Stomach (tissue), 8 donors: ENCODE measurements at regions not wholly inside any gene's neighbourhood (a gene's known extent, or its start where the extent isn't known, plus 50 kb on each side); places are given as distances from the start of the nearest gene placed in this dataset.

Experiments used
- DNase-seq, 2 donors: peaks; one replicate each; pipeline versions ENCODE4 v3.0.0 to v3.0.0-alpha.2; 2013 to 2019
- H3K27ac ChIP-seq, 5 donors: fragments of 200-600 bp in 4 of 5; sonication (generic) in 4 of 5; one replicate each; pipeline ENCODE4 v1.5.1; 2013 to 2019; ENCODE audit warnings: mild to moderate bottlenecking in 1 of 5, moderate library complexity in 1 of 5
- H3K27me3 ChIP-seq, 3 donors: fragments of 200-600 bp; sonication (generic); one replicate each; pipeline ENCODE4 v1.5.1; 2017 to 2019; ENCODE audit warnings: mixed run types in 1 of 3
- H3K36me3 ChIP-seq, 4 donors: fragments of 200-600 bp; sonication (generic); 1 replicate in 3 of 4; 2 replicates in 1 of 4; pipeline ENCODE4 v1.5.1; 2016 to 2019
- H3K4me1 ChIP-seq, 4 donors: fragments of 200-600 bp; sonication (generic); one replicate each; pipeline ENCODE4 v1.5.1; 2016 to 2019
- H3K4me3 ChIP-seq, 4 donors: fragments of 200-600 bp; sonication (generic) in 3 of 4; one replicate each; pipeline ENCODE4 v1.5.1; 2016 to 2019; ENCODE audit warnings: mild to moderate bottlenecking in 1 of 4
- H3K9me3 ChIP-seq, 4 donors: fragments of 200-600 bp; sonication (generic); one replicate each; pipeline ENCODE4 v1.5.1; 2016 to 2019
- CTCF ChIP-seq, 7 experiments: fragments of 450-650 bp in 4 of 7; fragments of 200-600 bp in 3 of 7; sonication (generic) in 3 of 7; IDR thresholded peaks; one replicate each; pipeline ENCODE4 v1.5.1; 2016 to 2019; ENCODE audit warnings: antibody characterized with exemption in 7 of 7, control low read depth in 2 of 7, mild to moderate bottlenecking in 1 of 7
- EP300 ChIP-seq: sonication (generic); formaldehyde crosslinking; IDR thresholded peaks from one replicate; pipeline ENCODE4 v1.6.1; 2017; ENCODE audit warnings: antibody characterized with exemption
- POLR2A ChIP-seq, 4 donors: fragments of 450-650 bp; IDR thresholded peaks; one replicate each; pipeline ENCODE4 v1.6.1; 2016; ENCODE audit warnings: antibody characterized with exemption in 4 of 4, control low read depth in 2 of 4, mild to moderate bottlenecking in 1 of 4, moderate library complexity in 1 of 4
- POLR2AphosphoS5 ChIP-seq, 3 donors: sonication (generic); formaldehyde crosslinking; IDR thresholded peaks; one replicate each; pipeline ENCODE4 v1.6.1; 2016; ENCODE audit warnings: antibody characterized with exemption in 3 of 3
- whole genome bisulfite sequencing, 5 donors: extraction: QIAGEN DNeasy Blood & Tissue Kit in 3 of 5; methylation state at CpG; one replicate each; pipeline versions ENCODE4 v1.1.5 to v1.1.7; 2013 to 2018; 5-methylcytosine and 5-hydroxymethylcytosine counted together
- intact Hi-C: fragments of 100-400 bp; cut with DNase I; formaldehyde crosslinking; loops from one replicate; pipeline ENCODE4 v1.15.1; 2023; ENCODE audit warnings: low total_unique reads
- donor health status: healthy with polysubstance abuse.
- donor health status: Bipolar disorder and iron deficiency.
- donor health status: healthy.

GRCh38 chr11:95676308-95676707 lies 113.3 kb downstream of the FAM76B start:
- TF ChIP-seq CTCF (IDR thresholded peaks at IDR 0.05) (no peak), POLR2AphosphoS5 (IDR thresholded peaks at IDR 0.05) (no peak), EP300 (no peak), POLR2A (IDR thresholded peaks at IDR 0.05) (no peak)
- no peaks in the 10 kb centered on the region for H3K9me3 ChIP-seq
- H3K4me1 ChIP-seq = peaks cover 0 to 23% (median 11%) of the 10 kb centered on the region in 4 donors
- intact Hi-C loops = no loop called here
- 73 to 90% (median 86%) methylated on average over 4 of the region's 4 CpGs for WGBS, 5 donors
- no peaks in the 10 kb centered on the region for H3K27me3 ChIP-seq
- DNase-seq = no peak
- H3K36me3 ChIP-seq = no peaks in the 10 kb centered on the region
- no peak overlapping the region for H3K27ac ChIP-seq
- no peak overlapping the region for H3K4me3 ChIP-seq

GRCh38 chr11:95675585-95675984 lies 114.0 kb downstream of the FAM76B start:
- no peak overlapping the region for H3K27ac ChIP-seq
- no peak for DNase-seq
- no peak overlapping the region for H3K4me3 ChIP-seq
- intact Hi-C loops = no loop called here
- no peaks in the 10 kb centered on the region for H3K27me3 ChIP-seq
- TF ChIP-seq POLR2AphosphoS5 (IDR thresholded peaks at IDR 0.05) (no peak), CTCF (IDR thresholded peaks at IDR 0.05) (no peak), POLR2A (IDR thresholded peaks at IDR 0.05) (no peak), EP300 (no peak)
- no peaks in the 10 kb centered on the region for H3K9me3 ChIP-seq
- 37 to 67% (median 65%) methylated on average over 2 of the region's 2 CpGs for WGBS, 5 donors
- peaks cover 0 to 16% (median 6%) of the 10 kb centered on the region in 4 donors for H3K4me1 ChIP-seq
- no peaks in the 10 kb centered on the region for H3K36me3 ChIP-seq

- WGBS, 5 donors = 88 to 90% (median 89%) methylated on average over 4 of the region's 4 CpGs
- Histone ChIP-seq H3K9me3 (no peaks in the 10 kb centered on the region), H3K27me3 (no peaks in the 10 kb centered on the region), H3K4me3 (no peak overlapping the region), H3K4me1 (peaks cover 0 to 8% (median 3%) of the 10 kb centered on the region in 4 donors), H3K27ac (no peak overlapping the region), H3K36me3 (no peaks in the 10 kb centered on the region)
- TF ChIP-seq CTCF (IDR thresholded peaks at IDR 0.05) (no peak), EP300 (no peak), POLR2AphosphoS5 (IDR thresholded peaks at IDR 0.05) (no peak)
- intact Hi-C loops = no loop called here
- DNase-seq = no peak
Observed at GRCh38 chr11:95674657-95675358, 114.8 kb downstream of the FAM76B start.

- H3K4me1 ChIP-seq = peaks cover 0 to 5% (median 2%) of the 10 kb centered on the region in 4 donors
- WGBS, 5 donors = 21 to 38% (median 31%) methylated on average over 2 of the region's 2 CpGs
- DNase-seq = peak in 1 of 2 donors; percentile 81
- no peaks in the 10 kb centered on the region for H3K9me3 ChIP-seq
- intact Hi-C loops = no loop called here
- no peak overlapping the region for H3K27ac ChIP-seq
- TF ChIP-seq EP300 (no peak), CTCF (IDR thresholded peaks at IDR 0.05) (no peak), POLR2A (IDR thresholded peaks at IDR 0.05) (no peak), POLR2AphosphoS5 (IDR thresholded peaks at IDR 0.05) (no peak)
- H3K27me3 ChIP-seq = no peaks in the 10 kb centered on the region
- no peak overlapping the region for H3K4me3 ChIP-seq
- H3K36me3 ChIP-seq = no peaks in the 10 kb centered on the region
Observed at GRCh38 chr11:95671768-95672167, 117.8 kb downstream of the FAM76B start.
